ENCODE measurements at regions not wholly inside any gene's neighbourhood (a gene's known extent, or its start where the extent isn't known, plus 50 kb on each side); places are given as distances from the start of the nearest gene placed in this dataset.
A peak's percentile ranks its signal among the peaks of the same experiment; 100 is the strongest.

DNA sequence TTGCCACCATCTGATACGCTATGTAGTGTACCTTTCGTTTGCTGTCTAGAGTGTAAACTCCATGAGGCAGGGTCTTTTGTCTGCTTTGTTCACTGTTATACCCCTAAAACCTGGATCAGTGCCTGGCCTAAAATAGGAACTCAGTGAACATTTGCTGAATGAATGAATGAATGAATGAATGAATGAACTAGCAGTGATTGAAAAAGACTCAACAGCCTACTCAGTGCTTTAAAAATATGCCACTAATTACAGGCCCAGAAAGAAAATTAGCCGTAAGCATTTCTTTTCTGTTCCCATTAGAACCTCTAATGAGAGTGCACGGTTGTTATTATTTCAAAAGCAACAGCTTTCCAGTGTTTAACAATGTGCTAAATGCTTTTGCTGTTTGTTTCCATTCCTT, 69.3 kb upstream of the SYT6 start:
- no peak for DNase-seq

DNA sequence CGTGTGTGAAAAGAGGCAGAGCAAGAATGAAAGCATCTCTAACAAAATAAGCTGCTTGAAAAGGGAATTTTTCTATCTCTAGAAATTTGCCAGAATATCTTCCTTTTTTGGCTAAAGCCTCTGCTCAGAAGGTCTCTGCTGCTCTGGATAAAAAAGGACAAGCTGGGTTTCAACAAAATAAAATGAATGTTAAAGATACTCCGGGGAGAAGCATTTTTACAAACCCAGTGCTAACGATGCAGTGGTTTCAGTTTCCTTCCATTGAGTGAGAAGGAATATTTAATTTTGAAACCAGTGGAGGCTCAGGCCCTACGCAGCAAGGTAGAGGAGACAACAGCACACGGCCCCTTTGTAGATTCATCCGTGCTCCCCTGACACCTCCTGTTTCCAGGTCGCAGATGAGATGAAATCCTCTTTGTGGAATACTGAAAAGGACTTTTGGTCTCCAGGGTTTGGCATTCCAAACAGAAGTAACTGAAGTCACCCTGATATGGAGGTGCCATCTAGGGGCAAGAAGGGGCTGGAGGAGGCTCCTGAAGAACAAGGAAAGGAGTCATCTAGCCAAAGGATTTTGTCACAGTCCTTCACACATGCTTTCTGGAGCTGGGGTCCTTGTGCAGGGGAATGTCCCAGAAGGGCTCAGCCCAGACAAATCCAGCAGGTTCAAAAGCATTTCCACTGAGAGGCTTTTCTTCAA, 65.7 kb upstream of the SYT6 start:
- DNase-seq = peak; percentile 22

DNA sequence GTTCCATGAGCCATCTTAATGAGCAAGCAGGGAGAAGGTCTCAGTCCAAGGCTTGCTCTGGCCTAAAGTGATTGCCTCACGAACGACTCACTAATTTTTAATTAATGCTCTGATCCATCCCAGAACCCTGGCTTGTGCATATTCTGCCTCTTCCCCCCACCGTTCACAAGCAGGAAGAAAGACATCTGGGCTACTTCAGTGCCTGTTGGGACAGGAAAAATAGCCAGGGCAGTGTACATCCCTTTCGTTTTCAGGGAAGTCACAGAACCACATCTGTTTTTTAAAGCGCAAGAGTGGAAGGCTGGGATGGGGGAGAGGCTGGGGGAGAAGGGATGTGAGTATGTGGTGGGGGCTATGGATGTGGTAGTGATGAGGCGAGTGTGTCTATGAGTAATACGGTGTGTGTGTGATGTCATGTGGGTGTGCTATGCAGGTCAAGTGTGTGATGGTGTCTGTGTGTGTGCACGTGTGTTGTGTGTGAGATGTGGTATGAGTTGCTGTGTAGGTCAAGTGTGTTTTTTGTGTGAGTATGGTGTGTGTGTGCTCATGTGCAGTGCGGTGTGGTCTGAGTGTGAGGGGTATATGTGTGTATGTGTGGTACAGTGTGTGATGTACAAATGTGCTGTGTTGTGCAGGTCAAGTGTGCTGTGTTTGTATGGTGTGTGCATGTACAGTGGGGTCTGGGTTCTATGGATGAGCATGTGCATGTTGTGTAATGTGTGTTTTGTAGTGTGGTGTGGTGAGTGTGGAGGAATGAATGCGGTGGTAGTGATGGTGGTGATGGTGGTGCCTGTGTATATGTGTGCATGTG, 64.9 kb upstream of the SYT6 start:
- DNase-seq = no peak

DNA sequence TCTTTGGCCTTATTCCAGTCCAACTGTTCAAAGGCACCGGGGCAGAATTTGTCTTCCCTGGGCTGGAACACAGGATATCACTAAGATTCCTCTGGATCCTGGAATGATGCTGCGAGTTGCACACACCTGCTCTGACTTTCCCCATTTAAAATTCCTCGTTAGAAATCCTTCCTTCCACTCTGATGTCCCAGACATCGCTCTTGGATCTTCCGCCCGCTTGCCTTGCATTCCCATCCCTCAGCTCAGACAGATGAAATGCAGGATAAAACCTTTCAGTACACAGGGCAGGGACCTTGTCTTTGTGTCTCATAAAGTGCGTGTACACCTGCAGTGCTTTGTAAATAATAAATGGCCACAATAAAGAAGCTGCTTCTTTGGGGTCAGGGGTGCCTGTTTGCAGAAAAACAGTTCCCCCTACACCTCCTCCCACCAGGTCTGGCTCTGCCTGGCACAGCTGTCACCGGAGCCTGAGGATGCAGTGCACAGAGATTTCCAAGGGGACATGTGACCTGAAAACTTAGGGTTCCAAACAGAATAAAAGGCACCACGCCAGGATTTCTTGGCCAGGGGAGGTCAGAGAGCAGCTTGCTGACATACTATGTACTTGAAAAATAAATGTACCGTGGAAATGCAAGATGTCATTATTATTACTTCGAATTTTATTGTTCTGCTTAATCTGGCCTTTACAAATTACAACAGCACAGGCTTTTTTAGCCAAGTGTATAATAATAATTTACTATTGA, 62.9 kb upstream of the SYT6 start:
- peak; percentile 21 for DNase-seq

DNA sequence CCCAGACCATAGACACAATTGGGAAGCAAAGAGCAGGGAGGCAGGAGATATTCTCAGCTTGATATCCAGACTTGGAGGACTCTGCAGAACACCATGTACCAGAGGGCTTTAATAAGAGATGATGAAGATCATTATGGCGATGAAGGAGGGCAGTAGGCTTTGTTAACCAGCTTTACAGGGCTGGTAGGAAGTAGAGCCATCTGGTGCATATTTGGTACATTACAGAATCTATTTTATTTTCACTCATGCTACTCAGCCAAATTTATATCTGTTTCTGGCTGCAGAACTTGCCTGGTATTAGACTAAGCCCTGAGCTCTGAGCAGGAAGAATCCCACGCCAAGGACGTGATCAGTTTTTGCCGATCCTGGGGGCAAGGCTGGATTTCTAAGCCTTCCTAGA, 61.8 kb upstream of the SYT6 start:
- no peak for DNase-seq

DNA sequence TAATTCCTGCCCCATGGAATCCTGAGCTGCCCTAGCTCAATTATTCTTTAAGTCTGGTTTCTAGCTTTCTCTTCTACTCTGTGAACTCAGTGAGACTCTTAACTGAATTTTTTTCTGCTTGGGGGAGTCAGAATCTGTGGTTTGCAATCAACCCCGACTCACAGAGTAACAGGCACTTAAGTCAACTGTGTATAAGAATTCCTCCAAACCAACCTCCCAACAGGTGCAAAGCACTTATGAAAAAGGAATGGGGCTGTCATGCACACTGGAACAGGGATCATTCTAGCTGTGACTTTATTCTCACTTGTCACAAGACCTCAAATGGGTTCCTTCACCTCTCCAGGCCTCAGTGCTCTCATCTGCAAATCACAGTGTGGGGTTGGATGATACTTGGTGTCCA, 60.3 kb upstream of the SYT6 start:
- DNase-seq = no peak

DNA sequence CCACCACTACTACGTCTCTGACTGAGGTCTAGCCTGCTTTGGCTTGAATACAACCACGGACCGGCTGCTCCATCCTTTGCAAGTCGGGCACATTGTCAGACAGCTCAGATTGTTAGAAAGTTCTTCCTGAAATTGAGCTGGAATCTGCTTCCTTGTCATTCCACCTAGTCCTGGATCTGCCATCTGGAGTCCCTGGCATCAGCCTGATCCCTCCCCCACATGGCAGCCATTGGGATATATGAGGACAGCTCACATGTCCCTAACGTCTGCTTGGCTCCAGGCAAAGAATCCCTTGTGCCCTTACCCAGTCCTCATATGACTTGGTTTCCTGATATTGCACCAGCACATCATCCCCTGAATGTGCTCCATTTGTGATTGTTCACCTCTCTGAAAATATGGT, 56.3 kb upstream of the SYT6 start:
- DNase-seq = no peak

DNA sequence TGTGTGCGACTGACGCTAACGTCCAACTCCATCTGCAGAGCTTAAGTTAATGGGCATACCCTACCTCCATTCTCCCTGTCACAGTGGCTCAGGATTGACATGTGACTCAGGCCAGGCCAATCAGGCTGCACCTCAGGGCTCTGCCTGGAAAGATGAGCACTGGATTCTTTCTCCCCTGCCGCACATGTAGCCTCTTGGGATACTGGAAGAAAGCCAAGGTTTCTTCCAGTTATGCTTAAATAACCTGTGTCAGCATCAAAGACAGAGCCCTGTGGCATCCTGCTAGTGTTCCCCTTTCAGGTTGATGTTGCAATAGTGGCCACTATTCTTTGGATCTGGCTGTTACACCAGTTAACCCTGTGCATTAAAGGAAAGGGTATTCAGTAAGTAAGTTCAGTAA, 55.0 kb upstream of the SYT6 start:
- no peak for DNase-seq

DNA sequence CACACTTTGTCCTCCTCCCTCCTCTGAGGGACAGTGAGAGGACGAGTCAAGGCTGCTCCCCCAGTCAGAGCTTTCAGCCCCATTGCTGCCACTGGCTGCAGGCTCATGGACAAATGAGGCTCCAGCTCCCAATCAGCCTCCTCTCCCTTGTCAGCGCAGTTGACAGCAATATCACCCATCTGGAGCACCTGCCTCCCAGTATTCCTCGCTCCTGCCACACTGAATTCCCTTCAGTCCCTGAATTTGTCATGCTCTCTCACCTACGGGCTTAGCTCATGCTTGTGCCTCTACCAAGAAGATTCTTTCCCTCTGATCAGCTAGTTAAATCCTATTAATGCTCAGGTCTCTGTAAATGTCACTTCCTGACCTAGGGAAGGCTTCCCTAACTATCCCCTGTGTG, 54.4 kb upstream of the SYT6 start:
- DNase-seq = no peak

DNA sequence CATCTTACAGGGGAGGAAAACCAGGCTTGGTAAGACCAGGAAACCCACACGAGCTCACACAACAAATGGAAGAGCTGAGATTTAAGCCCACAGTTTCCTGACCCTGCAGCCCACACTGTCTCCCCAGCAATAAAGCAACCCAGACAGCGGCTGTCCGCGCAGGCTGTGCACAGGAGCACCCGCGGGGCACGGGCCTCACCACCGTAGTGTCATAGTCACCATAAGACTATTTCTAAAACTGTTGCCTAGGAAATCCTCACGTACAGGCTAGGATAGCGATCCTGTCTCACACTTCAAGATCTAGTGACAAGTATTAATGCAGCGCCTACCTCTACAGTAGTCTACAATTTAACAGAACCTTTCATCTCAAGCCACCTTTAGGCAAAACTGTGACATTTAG, 54.0 kb upstream of the SYT6 start:
- no peak for DNase-seq

DNA sequence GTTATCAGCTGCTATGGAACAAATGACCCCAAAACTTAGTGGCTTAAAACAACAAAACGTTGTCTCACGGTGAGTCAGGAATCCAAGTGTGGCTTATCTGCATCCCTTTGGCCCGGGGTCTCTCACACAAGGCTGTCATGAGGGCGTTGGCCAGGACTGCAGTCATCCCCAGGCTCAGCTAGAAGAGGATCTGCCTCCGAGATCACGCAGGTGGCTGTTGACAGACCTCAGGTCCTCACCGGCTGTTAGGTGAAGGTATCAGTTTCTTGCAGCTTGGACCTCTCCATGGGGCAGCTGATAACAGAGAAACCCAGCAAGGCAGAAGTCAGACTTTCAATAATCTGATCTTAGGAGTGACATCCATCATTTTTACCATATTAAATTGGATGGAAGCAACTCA, 52.7 kb upstream of the SYT6 start:
- DNase-seq = no peak

DNA sequence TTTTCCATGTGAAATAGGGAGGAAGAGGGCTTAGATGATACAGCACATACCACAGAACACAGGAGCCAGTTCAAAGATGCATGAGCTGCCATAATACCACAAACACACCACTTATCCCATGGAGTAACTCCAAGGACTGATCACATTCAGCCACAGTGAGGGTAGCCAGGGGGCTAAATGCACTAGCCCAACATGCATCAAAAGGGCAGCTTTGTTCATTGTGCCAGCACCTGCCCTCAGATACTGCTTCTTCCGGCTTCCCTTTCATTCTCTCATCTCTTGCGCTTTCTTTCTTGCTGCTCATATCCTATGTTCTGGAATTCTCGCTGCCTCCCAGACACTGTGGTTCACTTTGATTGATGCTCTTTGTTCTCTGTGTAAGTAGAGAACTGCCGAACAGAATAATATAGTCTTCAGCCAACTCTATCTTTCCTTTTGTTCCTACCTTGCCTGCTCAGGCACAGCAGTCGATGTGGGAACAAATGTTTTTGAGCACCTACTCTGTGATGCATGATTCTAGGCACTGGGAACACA, 50.0 kb upstream of the SYT6 start:
- DNase-seq = no peak
